NCI-H187 (cell line): ENCODE measurements at regions not wholly inside any gene's neighbourhood (a gene's known extent, or its start where the extent isn't known, plus 50 kb on each side); places are given as distances from the start of the nearest gene placed in this dataset.
"Not testable (repeated sequence)": the region's sequence is repeated elsewhere in the genome, so short reads cannot be mapped to it uniquely, and the experiment has no call there.

Source experiments
- DNase-seq, 2 experiments: peaks; one replicate each; lab custom pipeline; 2025; lab: John Stamatoyannopoulos, UW

DNA sequence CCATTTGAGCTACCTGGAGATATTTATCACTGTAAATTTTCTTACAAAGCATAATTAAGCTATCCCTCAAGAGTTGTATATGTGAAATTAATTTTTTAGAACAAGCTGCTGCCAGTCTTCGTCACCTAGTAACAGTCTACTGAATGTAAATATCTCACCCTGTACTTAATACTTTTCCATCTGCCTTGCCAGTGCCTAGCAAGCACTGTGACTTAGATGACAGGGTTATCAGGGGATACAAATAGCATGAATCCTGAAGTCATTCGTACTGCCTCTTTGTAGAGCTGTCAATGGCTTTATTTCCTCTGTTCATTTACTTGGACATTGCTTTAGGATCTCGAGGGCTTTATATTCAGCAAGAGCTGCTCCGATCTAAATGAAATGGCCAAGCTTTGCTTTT, 763.6 kb downstream of the ADCYAP1 start:
- no peak for DNase-seq

DNA sequence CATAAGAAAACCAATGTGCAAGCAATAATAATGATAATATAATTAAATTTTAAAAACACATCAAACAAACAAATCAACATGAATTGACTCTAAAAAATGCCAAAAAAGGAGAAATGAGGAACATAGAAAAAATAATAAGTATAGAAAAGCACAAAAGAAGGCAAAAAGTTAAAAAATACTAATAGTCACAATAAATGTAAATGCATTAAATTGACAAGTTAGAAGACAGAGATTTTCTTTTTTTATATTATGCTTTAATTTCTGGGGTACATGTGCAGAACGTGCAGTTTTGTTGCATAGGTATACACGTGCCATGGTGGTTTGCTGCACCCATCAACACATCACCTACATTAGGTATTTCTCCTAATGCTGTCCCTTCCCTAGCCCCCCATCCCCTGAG, 767.0 kb downstream of the ADCYAP1 start:
- DNase-seq, result not testable (repeated sequence)

DNA sequence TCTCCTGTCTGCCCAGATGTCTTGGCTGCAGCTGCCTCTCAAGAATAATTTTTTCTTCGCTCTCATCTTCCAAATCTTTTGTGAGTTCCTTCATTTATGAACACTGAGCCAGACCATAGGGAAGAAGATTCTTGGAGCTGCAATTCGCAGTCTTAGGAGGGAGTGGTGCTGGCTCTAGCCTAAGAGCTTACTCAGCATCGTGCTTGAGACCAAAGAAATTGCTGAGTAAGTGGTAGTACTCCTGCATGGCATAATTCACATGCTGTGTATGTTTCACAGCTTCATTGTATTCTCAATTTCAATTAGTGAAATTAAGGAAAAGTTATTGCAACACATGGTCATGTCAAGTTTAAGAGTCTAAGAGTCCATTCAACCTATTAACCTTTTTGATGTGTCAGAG, 771.7 kb downstream of the ADCYAP1 start:
- no peak for DNase-seq

DNA sequence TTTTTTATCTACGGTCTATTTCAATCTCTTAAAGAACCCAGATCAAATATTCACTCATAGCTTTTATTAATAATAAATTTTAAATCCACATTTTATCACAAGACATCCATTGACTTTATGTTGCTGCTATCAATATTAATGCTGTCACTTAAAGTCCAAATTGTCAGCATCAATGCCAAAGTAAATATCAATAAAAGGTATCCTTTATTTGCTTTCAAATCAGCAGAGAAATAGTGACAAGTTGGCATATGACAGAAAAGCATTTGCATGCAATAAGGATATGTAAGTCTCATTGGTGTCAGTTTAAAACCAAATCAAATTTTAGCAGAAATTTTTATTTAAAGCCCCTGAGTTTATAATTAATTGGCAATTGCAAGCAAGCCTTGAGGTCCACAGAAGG, 775.4 kb downstream of the ADCYAP1 start:
- DNase-seq, result no peak

DNA sequence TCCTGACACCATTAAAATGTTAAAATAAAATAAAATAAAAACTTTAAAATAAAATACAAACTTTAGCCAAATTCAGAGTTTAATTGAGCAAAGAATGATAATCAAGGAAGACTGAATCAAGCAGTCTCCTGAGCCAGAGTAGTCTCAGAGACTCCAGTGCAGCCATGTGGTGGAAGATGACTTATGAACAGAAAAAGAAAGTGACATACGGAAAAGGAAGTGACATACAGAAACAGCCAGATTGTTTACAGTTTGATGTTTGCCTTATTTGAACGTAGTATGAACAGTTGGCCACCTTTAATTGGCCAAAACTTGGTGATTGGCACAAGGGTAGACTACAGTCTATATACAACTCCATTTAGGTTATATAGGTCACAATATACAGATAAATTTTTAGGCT, 787.2 kb downstream of the ADCYAP1 start:
- no peak for DNase-seq

DNA sequence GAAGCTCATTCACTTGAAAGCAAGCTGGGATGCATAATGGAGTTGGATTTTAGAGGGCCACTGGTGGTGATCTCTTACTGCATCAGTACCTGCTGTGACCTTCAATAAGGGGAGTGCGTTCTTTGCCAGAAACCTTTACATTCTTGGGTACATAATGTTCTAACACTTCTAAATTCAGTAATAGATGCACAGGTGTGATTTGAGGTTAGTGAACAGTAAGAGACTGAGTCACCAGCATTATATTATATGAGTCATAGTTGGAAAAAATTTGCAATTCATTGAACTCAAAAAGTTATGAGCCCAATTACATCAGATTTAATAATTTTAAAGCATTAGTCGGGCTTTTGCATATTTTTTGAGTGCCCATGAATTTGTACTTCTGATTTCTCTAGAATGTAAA, 803.3 kb downstream of the ADCYAP1 start:
- no peak for DNase-seq

DNA sequence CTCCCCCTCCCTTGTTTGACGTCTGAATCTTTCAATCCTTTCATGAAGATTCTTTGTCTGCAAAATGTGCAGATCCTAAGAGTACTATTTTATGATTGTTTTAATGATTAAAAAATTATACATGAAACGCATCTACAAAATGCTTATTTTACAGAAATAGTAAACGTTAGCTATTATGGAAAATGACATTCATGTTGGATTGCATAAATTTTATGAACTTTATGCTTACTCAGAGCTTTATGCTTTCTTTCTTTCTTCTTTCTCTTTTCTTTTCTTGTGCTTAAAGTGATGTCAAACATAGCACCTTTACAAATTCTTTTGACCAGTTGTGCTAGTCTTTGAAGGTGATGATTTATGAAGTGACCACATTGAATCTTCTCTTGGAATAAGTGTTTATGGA, 805.4 kb downstream of the ADCYAP1 start:
- DNase-seq, result no peak

DNA sequence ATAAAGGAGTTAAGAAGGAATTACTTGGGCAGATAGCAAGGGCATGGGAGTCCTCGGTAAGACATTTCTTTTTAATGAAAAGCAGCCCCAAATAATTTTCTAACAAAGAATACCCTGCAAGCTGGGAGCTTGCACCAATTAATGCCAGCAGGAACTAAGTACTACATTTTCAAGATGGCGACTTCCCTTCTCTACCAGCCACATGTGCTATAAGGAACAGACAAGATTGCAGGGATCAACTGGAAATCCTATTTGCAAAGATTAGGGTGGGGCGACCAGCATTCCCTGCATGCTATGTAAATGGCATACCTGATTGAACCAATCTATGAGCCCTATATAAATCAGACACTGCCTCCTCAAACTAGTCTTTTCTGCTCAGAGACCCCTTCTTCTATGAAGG, 827.5 kb downstream of the ADCYAP1 start:
- DNase-seq, result no peak

DNA sequence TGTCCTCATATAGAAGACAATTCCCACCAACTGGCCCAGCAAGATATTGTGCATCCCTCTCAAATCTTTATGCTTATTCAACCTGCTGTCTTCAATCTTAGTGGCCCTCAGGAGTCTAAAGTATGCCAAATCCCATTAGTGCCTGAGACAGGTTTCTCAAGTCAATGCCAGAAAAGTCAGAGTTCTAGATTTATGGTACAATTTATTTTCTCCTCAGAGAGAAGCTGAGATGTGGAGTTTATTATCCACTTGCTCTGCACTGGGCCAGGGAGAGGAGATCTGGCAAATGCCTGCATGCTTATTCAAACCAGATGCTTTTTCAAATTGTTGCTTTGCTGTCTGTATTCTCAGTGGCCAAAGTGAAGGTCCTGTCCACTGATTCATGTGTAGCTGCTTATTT, 825.2 kb downstream of the METTL4 start:
- DNase-seq, result no peak

DNA sequence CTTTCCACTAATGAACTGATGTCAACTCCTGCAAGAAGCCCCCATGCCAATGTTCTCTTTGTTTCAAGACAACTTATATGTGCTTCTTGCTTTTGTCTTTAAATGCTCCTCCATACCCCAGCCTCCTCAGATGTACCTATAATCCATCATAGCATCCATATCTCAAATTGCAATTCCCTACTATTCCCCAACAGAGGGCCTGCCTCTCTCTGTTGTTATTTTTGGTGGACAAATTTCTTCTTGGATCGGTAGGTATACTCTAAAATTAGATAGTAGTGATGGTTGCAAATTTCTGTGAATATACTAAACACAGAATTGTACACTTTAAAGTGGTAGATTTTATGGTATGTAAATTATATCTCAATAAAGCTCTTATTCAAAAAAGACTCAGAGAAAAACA, 820.1 kb downstream of the METTL4 start:
- no peak for DNase-seq

DNA sequence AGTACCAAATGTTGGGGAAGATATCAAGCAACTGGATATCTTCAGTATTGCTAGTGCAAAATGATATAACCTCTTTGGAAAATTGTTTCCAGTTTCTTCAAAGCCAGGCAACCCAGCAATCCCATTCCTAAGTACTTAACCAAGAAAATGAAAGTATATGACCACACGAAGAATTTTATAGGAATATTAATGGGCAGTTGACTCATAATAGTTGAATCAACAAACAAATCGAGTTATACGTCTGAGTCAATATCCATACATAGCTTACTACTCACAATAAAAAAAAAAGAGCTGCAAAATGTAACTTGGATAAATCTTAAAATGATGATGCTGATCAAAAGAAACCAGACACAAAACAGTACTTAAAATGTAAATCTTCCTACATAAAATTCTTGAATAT, 810.4 kb downstream of the METTL4 start:
- no peak for DNase-seq

DNA sequence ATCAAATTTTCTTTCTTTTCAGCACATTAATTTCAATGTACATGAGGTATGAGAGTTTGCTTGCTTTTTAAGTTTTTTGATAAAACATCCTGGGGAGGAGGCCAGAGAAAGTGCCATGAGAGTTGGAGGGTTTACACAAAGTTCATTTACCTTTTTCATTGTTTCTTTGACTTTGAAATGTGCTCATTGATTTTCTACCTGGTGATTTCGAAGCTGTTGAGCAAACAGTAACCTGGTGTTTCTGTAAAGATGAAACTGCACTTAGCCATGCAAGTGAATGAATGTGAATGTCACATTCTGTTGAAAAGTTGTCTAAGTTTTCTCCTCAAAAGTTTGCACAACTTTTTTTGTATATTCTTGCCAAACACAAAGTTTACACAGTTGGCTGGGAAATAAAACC, 797.0 kb downstream of the METTL4 start:
- no peak for DNase-seq

DNA sequence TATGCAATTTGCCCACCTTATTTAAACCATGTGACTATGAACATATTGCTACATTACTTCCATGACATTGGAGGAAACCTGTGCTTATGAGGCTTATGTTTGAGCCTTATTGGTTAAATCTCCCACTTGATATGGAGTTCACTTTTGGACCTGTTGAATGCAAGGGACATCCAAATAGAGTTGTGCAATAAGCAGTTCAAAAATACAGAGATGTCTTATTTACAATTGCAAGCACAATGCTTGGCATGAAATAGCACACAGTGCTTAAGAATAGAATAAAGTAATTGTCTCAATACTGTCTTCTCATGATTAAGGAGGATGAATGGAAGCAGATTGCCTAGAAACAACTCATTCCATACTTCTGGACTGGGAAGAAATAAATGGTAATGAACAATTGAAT, 793.5 kb downstream of the METTL4 start:
- no peak for DNase-seq

DNA sequence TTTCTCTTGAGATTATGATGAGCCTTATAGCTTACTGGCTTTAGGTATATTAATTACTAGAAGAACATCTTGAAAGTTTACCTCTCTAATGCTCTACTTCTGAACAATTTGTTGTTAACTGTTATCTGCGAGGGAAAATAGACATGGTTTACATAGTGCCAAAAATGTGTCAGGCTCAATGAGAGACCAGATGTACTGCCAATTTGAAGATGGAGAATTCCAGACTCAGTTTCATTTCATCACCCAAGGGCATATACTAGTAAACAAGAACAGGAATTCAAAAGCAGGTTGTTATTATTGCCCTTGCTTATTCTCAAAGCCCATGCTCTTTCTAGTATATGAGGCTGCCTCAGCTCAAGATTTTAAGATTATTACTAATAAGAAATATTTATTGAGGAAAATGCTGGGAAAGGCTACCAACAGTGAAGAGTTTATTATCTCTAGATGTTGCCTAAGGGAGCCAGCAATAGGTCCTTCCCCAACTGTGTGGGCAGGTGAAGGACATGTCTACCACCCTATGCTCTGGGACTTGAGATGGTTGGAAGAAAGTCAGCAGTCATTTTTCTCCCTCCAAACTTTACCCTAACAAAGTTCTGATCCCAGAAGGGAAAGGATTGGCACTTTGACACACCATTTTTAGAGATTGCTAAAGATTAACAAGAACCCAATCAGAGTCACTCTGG, 792.7 kb downstream of the METTL4 start:
- no peak for DNase-seq

DNA sequence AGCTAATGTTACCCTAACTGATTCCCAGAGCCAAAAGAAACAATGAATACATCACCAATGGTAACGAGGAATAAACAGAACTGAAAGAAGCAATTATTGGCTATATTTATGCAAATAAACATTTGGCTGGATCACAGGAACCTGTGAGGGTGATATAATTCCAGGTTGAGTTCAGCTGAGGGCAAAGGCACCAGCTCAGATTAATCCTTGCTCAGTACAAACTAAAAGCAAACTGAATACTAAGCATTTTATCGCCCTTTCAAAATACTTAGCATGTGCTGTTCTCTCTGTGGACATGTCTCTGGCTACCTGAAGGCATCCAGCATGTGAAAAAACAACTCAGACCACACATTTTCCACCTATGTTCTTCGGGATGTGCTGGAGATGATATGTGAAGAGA, 791.7 kb downstream of the METTL4 start:
- DNase-seq, result no peak

DNA sequence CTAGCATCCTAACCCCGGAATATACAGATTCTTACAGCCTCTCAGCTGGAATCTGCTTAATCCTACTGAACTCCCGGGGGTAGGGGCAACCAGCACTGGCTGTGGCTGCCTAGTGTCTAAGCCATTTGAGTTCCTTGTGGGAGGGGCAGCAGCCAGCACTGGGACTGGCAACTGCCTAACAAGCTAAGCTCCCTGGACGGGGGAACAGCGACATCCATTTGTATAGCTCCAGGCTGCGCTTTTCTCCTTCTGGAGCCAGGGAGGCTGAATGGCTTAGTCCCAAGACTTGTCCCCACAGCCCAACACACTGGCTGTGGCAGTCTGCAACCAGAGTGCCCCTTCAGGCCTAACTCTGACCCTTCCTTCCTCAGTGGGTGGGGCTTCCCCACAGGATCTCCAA, 787.2 kb downstream of the METTL4 start:
- no peak for DNase-seq

DNA sequence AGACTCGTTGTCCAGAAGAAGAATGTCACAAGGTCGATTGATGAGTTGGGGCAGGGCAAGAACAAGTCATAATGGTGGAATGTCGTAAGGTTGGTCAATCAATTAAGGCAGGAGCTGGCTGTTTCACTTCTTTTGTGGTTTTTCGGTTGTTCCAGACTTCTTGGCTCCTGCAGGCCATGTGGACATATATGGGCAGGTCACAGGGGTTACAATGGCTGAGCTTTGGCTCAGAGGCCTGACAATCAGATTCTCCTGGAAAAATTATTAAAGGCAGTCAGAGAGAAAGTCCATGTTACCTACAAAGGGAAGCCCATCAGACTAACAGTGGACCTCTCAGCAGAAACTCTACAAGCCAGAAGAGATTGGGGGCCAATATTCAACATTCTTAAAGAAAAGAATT, 785.3 kb downstream of the METTL4 start:
- not testable (repeated sequence) for DNase-seq

DNA sequence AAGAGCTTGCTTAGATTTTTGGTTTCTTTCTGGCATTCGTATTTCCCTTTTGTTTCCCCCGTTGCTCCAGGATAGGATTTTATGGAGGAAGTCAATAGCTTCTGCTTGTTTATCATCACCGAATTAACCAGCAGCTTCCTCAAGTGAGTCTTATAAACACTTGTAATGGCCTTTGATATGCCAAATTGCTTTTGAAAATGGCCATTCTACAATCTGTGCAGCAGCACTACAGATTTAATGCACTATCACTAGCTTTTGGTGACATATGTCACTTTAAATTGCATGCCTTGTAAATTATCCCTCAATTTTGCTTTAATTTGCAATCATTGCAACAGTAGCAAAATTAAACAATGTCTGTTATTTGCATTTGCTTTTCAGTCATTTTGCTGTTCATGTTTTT, 774.7 kb downstream of the METTL4 start:
- no peak for DNase-seq

DNA sequence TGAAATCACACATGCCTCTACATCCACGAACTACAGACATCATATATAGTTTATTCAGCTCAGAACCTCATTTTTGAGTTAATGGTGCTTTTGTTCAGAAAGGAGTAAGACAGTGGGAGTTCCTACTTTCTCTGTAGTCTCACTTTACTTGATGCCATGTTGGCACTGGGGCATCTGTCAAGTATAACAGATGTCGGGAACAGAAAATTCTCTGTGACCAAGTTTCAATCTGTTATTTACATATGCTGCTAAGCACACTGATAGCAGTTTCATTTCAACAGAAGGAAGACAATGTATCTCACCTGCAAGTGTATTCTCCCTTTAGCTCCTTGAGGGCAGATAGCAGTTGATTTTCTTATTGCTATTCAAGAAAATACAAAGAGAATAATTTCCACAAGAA, 774.1 kb downstream of the METTL4 start:
- DNase-seq, result no peak

DNA sequence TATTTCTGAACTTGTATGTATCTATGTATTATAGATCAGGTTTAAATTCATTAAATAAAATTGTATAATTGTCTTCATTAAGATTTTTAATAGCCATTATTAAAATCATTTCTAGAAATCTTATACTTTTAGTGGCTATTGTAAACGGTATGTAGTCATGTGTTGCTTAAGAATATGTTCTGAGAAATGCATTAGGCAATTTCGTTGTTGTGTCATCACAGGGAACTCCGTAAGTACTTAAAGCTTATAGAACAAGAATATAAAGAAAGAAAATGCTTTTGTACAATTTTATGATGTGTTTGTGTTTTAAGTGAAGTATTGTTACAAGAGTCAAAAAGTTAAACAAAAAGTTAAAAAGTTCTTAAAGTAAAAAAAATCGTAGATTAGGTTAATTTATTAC, 765.8 kb downstream of the METTL4 start:
- DNase-seq, result no peak

DNA sequence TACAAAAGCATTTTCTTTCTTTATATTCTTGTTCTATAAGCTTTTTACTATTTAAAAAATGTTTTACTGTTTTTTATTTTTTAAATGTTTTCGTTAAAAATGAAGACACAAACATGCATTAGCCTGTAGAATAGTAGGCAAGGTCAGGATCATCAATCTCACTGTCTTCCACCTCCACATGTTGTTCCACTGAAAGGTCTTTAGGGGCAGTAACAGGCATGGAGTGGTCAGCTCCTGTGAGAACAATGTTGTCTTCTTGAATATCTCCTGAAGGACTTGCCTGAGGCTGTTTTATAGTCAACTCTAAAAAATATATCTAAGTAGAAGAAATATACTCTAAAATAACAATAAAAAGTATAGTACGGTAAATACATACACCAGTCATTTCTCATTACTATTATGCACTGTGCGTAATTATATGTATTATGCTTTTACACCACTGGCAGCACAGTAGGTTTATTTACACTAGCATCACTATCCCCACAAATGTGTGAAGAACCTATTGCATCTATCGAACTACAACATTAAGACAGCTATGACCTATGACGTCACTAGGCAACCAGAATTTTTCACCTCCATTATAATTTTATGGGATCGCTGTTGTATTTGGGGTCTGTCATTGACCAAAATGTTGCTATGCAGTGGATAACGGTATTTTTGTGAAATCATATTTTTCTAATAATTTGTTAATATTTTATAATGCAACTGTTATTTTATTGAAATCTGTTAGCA, 764.3 kb downstream of the METTL4 start:
- no peak for DNase-seq

DNA sequence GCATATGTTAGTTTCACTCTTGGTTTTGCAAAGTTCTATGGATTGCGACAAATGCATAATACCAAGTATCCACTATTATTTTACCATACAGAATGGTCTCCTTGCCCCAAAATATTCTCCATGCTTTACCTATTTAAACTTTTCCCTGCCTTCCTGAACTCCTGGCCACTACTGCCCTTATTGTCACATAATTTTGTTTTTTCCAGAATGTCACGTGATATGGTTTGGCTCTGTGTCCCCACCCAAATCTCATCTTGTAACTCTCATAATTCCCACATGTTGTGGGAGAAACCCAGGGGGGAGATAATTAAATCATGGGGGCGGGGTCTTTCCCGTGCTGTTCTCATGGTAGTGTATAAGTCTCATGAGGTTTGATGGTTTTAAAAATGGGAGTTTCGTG, 760.0 kb downstream of the METTL4 start:
- DNase-seq, result no peak

DNA sequence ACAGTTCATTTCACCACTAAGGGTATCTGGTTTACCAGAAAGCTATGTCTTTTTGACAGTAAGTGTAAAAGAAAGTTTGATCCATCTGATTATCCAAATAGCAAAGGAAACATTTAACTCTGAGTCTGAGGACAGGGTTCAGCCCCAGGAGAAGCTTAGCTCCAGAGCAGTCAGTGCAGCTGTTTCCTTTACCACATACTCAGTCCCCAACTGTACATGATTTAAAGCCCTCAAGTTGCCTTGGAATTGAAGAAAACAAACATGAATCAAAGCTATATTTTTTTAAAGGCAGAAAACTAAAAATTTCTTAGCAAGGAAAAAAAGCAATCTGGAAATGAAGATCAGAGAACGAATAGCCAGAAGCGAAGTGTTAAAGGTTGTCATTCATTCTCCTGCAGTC, 746.0 kb downstream of the METTL4 start:
- DNase-seq, result no peak

DNA sequence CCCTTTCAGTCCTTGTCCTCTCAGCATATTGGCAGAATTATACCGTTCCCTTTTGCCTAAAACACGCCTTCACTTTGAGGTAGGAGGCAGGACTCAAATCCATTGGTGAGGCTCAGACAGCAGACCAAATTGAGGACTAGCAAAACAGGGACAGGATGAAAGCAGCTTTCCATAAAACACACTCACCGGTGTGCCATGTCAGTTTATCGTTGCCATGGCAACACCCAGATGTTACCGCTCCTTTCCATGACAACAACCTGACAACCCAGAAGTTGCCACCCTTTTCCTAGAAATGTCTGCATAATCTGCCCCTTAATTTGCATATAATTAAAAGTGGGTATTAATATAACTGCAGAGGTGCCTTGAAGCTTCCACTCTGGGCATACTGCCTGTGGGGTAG, 730.4 kb downstream of the METTL4 start:
- DNase-seq, result no peak
